ENCODE measurements at regions not wholly inside any gene's neighbourhood (a gene's known extent, or its start where the extent isn't known, plus 50 kb on each side); places are given as distances from the start of the nearest gene placed in this dataset.

- no peak for TF ChIP-seq EP300 (IDR thresholded peaks at IDR 0.05; ENCODE audit: low read depth)
- no peak for TF ChIP-seq CTCF (IDR thresholded peaks at IDR 0.05)
- TF ChIP-seq POLR2A (IDR thresholded peaks at IDR 0.05) = no peak
Observed at GRCh38 chr5:68821056-68821455, 272.8 kb upstream of the SLC30A5 start.

Data from transverse colon (tissue), 3 donors.